HG03520 (cell line): ENCODE measurements at regions not wholly inside any gene's neighbourhood (a gene's known extent, or its start where the extent isn't known, plus 50 kb on each side); places are given as distances from the start of the nearest gene placed in this dataset.
"Not testable (repeated sequence)": the region's sequence is repeated elsewhere in the genome, so short reads cannot be mapped to it uniquely, and the experiment has no call there.

Experiments
- ATAC-seq: cut with Tn5 transposase; IDR thresholded peaks from one replicate; pipeline ENCODE4 v1.9.1; 2021; ENCODE audit warnings: mild to moderate bottlenecking, moderate library complexity; ENCODE audit not compliant: unreplicated experiment

DNA sequence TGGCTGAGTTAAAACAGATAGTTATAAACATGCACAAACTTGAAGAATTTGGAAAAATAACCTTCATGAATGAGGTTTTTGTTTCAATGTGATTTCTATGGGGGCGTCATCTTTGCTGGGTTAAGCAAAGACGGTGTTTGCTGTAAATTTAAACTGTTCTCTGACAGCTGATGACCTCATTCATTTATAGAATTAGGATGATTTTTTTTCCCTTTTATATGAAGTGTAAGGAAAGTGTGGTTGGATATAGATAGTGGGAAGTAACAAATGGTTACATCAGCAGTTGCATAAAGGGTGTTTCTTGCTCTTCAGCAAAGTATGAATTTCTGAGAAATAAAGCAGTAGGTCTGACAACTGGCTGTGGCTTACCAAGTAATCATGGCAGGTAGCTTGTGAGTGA is 137.2 kb upstream of the CENPW start:
- ATAC-seq = no peak

DNA sequence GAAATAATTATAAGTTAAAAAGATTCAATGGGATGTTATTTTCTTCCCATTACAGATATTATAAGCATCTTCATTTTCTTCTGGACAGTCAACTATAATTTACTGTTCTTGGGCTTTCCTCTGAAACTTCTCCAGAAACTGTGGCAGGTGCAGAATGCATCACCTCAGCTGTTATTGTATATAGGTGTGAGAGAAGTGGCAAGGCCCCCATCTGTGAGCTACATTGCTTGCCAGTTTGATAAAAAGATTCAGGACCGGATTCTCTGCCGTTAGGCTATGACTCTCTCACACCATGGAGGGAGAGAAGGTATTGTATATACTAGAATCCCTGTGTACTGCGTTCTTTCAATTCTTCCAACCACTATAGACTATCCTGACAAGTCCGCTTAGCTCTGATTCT is 135.8 kb upstream of the CENPW start:
- no peak for ATAC-seq

DNA sequence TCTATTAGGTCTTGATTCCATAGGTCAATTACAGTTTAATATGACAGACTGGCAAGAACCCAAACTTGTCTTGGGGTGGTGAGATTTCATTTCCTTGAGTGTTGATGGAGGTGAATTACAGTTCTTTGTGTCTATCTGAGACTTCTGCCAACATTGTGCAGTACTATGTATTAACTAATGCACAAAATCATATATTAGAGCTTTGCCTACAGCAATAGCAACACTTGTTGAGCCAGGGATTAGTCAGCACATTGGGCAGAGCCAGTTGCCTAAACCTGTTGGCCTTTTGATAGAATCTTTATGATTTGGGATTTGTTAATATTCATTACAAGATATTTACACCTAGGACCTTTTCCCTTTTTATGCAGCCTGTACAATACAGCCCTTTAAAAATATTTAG is 135.3 kb upstream of the CENPW start:
- ATAC-seq = no peak

DNA sequence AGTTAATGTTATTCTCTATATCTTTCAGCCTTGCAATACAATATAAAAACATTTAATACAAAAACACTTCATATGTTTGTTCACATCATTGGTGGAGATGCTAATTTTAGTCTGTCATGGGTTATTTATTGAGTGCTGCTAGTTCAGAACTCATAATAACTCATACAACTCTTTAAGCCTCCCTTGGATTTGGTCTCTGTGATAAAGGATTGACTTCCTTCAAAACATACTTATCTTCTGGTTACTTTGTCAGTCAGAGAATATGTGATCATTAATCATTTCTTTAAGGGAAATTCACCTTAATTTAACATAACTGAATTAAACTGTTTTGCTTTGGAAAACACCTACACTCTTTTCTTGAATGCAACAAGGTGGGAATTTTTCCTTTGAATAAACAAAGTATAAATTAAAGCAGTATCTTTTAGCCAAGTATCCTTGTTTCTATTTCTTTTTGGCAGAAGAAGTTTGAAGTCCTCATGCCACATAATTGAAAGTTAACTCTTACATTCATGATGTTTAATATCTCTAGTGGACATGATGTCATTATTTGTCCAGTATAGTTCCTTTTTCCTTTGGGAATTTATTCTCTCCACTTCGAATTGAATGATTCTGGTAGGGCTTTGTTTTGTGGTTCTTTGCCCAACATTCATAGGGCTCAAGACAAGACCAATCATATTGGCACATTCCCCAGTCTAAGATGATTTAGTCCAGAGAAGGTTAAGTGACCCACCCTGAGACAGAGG is 133.2 kb upstream of the CENPW start:
- no peak for ATAC-seq

DNA sequence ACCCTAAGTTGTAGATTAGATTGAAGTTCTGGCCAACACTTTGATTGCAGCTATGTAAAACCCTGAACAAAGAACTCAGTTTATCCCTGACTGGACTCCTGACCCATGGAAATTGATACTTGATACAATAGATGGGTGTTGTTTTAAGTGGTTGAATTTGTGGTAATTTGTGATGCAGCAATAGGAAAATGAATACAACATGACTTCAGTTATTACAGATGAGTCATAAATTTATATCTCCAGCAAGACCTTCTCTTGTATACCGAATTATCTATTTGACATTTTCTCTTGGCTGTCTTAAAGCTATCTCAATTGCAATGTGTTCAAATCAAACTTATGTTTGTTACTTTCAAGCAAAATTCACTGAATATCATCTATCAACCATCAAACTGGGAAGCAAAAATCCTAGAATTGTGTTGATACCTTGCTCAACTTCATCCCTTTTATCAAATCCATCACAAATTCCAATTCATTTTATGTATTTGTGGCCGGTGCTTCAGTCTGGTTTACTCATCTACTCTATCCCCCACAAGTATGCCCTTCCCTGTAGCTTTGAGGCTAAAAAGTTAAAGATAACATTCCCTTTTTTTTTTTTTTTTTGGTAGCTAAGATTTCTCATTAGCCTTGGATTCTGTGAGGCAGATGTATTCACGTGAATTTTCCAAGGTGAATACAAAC is 129.4 kb upstream of the CENPW start:
- no peak for ATAC-seq

DNA sequence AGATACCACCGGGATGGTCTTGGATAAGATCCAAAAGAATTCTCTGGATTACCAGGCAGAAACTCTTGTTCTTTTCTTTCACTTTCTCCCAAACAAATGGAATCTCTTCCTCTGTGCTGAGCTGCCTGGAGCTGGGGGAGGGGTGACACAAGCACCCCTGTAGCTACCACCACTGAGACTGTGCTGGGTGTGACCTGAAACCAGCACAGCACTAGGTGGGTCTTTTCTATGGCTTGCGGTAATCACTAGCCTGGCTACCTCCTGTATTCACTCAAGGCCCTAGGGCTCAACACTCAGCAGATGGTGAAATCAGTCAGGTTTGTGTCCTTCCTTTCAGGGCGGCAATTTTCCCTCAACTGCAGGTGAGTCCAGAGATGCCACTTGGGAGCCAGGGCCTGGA is 122.4 kb upstream of the CENPW start:
- no peak for ATAC-seq

DNA sequence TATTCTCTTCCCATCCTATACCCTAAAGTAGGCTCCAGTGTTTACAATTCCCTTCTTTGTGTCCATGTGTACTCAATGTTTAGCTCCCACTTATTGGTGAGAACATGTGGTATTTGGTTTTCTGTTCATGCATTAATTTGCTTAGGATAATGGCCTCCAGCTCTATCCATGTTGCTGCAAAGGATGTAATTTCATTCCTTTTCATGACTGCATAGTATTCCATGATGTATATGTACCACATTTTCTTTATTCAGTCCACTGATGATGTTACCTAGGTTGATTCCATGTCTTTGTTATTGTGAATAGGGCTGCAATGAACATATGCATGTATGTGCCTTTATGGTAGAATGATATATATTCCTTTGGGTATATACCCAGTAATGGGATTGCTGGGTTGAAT is 119.0 kb upstream of the CENPW start:
- ATAC-seq = not testable (repeated sequence)

DNA sequence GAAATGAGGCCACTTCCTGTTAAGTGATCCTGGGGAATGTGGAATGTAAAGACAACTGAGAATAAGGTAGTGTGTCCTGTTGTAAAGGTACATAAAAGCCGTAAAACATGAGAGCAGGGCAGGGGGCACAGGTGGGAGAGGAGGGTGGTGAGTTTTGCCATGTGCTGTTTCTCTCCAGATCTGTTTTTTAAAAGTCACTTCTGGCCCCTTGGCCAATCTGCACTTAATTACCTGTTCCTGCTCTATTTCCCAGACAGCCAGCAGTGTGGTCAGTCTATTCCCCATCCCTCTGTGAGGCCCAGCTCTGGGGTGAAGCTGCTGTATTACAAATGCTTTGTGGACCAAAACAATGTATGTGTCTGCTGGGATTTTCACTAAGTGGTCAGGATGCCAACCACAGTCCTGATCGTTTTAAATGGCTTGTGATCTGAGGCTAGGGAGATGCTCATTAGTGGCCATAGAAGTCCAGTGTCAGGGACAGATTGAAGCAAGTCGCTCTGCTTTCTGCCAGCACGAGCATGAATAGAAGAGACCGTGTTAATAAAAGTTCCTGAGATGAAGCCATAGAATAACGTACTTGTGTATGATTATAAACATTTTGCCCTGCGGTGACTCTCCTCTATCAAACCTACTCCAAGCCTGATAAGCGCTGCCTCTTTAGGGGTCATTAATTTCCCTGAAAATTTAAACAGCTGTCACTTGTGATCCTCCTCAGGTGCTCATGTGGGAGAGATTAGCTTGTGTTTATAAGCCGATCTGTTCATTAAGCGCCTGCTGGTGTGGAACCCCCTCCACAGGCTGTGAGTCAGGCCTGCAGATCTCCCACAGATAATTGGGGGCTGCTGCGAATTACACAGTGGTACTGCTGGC is 111.8 kb upstream of the CENPW start:
- no peak for ATAC-seq

DNA sequence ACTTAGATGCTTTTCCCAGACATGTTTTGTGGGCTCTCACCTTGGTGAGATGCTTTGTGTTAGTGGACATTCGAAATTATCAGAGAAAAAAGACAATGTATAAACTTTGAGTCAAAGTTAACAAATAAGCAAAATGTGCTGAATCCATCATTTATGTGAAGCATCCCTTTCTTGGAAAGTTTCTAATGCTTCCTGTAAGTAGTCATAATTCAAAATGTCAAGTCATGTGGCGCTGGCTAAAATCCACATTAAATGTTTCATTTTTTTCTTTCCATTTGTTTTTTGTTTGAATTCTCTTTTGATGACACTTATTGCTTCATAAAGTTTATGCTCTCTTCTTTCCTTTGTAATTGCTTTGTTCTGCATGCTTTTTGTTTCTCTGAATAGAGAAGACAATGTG is 107.2 kb upstream of the CENPW start:
- ATAC-seq = no peak

DNA sequence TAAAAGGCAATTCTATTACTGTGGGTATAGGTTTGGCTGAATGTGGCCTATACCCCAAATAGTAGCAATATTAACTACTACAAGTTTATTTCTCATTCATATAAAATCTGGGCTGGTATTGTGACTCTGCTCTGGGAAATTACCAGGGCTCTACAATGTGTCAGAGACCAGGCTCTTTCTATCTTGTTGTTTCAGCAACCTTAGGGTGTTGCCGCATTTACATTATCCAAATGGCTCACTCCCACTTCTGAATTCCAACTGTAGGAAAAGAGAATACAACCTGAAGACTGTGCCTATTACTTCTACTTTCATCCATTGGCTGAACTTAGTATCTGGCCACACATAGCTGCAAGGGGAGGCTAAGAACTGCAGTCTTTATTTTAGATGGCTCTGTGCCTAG is 106.7 kb upstream of the CENPW start:
- no peak for ATAC-seq

DNA sequence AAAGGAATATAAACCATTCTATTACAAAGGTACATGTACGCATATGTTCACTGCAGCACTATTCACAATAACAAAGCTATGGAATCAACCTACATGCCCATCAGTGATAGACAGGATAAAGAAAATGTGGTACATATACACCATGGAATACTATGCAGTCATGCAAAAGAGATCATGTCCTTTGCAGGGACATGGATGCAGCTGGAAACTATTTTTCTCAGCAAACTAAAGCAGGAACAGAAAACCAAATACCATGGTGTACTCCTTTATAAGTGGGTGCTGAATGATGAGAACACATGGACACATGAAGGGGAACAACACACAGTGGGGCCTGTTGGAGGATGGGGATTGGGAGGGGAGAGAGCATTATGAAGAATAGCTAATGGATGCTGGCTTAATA is 104.6 kb upstream of the CENPW start:
- no peak for ATAC-seq

DNA sequence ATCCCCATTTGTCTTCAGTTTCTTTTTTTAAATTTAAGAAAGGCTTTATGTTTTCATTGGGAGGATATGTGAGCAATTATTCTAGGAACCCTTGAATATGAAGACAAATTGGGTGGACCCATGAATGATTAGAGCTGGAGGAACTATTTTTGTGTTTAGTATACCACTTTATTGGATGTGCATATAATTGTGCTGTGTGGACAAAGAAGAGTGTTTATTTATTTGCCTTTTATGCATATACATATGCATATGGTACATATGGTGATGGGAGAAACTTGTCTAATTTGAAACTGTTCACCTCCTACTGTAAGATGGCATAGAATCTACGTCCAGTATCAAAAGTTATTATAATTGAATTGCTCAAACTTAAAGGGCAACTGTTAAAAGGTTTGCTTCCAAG is 94.8 kb upstream of the CENPW start:
- no peak for ATAC-seq

DNA sequence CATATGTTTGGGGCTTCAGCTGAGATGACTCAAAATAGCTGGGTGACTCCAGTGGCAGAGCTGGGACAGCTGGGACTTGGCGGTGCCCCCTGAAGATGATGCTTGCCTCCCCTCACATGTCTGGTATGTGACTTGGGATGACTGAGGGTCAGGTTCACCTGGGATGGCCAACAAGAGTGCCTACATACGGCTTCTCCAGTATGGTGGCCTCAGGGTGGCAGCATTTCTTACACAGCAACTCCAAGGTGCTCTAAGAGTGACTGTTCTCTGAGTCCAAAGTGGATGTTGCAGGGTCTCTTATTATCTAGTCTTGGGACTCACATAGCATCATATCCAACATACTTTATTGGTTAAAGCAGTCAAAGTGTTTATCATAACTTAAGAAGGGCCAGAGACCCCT is 87.8 kb upstream of the CENPW start:
- no peak for ATAC-seq

DNA sequence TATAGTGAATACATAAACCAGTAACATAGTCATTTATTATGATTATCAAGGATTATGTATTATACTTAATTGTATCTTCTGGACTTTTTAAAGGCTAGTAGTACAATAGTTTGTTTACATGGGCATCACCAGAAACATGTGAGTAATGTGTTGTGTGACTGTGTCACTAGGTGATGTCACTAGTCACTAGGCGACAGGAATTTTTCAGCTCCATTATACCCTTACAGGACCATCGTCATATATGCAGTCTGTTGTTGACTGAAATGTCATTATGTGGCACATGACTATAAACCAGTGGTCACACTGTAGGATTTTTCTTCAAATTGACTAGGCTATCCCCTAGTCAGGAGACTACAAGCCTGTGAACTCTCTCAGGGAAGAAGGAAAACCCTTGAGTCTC is 86.5 kb upstream of the CENPW start:
- no peak for ATAC-seq

DNA sequence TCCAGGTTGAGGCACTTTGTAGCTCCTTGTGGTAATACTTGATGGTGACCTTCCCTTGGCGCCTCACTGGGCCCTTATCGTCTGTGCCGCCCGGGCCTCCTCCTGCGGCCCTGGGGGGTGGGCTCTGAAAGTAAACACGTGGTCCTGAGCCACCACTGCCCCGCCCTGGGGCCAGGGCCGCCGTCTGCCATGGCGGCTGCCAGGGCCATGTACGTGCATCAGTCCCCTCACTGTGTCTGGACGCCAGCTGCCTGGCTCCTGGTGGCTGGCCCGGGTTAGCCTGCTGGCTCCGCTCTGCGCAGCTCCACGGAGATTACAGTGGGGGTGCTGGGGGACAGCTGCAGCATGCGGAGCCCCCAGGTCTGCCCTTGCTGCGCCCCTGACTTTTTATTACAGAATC is 81.8 kb upstream of the CENPW start:
- no peak for ATAC-seq

DNA sequence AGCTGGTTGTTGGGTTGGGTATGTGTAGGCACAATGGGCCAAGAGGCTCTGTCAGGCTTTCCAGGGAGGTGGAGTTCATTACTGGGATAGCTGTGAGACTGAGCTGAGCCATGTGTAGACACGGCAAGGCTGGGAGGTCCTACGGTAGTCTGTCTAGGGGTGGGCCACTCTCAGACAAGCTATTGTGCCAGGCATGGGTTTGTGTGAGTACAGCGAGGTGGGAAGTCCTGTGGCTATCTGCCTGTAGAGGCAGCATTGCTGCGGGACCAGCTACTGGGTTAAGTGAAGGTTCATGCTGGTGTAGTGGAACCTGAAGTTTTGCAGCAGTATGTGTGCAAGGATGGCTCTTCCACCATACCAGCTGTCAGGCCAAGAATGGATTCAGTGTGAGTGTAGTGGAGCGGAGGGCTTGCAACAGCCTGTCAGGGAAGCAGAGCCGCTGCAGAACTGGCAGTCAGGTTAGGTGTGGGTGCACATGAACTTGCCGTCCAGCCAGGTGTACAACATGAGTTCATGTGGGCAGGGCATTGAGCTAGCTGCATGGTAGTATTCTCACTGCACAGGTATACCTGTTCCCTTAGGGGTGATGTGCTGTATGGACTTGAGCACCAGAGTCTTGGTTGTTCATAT is 78.0 kb upstream of the CENPW start:
- no peak for ATAC-seq

DNA sequence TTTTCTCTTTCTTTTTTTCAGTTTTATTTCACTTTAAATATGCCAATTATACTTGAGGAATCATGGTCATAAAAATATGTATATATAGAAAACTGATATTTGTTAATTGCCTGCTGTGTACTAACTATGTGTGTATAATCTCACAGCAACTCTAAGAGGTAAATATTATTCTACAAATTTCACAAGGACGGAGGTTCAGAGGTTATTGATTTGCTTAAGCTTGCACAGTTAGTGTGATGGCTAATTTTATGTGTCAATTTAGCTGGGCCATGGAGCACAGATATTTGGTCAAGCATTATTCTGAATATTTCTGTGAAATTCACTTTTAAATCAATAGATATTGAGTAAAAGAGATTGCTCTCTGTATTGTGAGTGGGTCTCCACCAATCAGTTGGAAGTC is 75.7 kb upstream of the CENPW start:
- ATAC-seq = no peak

DNA sequence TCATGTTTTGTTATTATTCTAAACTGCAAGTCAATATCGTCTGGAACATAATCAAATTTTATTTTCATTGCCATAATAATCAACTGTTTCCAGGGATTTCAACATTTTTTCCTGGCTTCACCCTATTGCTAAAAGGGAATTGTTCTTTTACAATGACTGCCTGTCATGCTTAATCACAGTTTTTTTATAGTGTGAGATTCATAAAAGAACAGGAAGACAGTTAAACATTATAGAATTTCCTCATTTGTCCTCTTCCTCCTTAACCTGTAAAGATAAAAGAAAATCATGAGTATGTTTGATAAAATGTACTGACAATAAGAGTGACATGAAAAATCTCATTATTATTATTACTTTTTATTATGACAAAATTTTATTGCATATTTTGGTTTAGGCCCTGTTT is 73.3 kb upstream of the CENPW start:
- no peak for ATAC-seq

DNA sequence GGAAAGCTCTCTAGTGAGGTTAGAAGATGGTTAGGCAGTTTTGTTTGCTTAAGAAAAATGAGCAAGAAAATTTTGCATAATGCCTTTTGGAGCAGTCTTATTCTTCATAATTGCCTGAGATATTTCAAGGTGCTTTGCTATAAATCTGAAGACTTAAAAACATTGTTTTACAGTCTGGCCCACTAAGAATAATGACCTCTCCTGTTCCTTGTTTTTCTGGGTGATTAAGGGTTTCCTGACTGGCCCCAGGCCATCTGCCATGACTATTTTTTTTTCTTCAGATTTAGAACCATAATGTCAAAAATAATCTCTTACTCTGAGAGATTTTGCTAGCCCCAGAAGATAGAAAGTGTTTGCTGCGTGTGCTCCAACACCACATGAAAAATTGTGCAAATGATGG is 72.3 kb upstream of the CENPW start:
- ATAC-seq = peak; percentile 14

DNA sequence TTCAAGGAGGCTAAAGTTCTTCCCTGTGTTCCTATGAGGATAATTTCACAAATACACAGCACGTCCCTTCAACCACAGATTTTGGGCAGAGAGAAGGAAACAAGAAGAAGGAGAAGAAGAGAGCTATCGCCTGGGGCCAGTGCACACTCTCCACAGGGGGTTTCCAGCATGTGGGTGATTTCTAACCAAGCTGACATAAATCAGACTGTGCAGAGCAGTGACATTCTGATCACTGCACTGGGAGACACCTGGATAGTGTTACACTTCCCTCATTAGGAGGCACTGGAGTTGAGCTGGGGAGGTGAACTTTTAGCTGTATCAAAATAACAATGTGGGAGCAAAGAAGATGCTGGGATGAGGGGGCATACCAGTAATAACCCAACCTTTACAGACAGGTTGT is 71.8 kb upstream of the CENPW start:
- ATAC-seq = peak; percentile 86

DNA sequence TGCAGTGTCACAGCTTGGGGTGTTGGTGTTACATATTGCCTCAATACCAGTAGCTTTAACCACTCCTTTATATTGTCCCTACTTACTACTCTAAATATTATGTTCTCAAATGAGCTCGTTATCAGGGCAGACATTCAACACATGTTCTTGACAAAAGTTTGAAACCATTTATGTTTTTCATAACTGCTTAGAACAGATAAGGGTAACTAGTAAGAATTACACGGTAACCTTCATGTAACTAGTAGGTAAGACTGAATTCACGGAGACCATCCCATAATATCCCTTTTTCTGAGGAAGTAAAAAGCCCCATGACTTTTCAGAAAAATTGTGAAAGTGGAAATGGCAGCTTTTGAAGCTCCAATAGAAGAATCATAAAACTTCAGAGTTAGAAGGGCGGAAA is 59.6 kb upstream of the CENPW start:
- ATAC-seq = no peak
